ENCODE measurements at regions not wholly inside any gene's neighbourhood (a gene's known extent, or its start where the extent isn't known, plus 50 kb on each side); places are given as distances from the start of the nearest gene placed in this dataset.
"Not testable (repeated sequence)": the region's sequence is repeated elsewhere in the genome, so short reads cannot be mapped to it uniquely, and the experiment has no call there.

DNA sequence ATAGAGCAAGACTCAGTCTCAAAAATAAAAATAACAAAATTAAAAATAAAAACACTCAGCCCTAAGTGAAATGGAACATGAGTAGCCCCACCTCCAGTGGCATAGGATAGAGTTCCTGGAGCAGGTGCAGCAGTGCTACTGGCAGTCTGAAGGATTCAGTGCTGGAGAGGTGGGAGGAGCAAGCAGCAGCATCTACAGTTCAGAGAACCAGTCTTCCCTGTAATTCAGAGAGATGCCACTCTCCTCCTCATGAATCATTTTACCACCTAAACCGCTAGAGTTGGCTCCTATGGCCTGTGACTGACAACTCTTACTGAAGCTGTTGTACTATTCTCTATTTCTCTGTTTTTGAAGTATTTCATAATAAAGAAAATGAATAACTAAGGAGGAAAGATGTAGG is 56.0 kb upstream of the SMURF2 start:
- H3K9me3 ChIP-seq: no peaks in the 10 kb centered on the region
- ATAC-seq (no peak), DNase-seq (no peak)
- no peaks in the 10 kb centered on the region for H3K36me3 ChIP-seq
- no peaks in the 10 kb centered on the region for H3K27me3 ChIP-seq
- 92 to 93% methylated on average over 1 of the region's 1 CpG for WGBS, 2 donors
- intact Hi-C loops (cut with DNase I): loop anchor here in 1 of 10 donors (10.0 kb wide), 1 partner anchor 57 kb away; no protein-coding TSS in a partner anchor
- no peak overlapping the region for H3K4me3 ChIP-seq
- no peak overlapping the region for H3K27ac ChIP-seq
- TF ChIP-seq, protein P1, sequence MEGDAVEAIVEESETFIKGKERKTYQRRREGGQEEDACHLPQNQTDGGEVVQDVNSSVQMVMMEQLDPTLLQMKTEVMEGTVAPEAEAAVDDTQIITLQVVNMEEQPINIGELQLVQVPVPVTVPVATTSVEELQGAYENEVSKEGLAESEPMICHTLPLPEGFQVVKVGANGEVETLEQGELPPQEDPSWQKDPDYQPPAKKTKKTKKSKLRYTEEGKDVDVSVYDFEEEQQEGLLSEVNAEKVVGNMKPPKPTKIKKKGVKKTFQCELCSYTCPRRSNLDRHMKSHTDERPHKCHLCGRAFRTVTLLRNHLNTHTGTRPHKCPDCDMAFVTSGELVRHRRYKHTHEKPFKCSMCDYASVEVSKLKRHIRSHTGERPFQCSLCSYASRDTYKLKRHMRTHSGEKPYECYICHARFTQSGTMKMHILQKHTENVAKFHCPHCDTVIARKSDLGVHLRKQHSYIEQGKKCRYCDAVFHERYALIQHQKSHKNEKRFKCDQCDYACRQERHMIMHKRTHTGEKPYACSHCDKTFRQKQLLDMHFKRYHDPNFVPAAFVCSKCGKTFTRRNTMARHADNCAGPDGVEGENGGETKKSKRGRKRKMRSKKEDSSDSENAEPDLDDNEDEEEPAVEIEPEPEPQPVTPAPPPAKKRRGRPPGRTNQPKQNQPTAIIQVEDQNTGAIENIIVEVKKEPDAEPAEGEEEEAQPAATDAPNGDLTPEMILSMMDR (IDR thresholded peaks at IDR 0.05): no peak
- H3K4me1 ChIP-seq: peaks cover 0 to 16% (median 4%) of the 10 kb centered on the region in 9 donors

DNA sequence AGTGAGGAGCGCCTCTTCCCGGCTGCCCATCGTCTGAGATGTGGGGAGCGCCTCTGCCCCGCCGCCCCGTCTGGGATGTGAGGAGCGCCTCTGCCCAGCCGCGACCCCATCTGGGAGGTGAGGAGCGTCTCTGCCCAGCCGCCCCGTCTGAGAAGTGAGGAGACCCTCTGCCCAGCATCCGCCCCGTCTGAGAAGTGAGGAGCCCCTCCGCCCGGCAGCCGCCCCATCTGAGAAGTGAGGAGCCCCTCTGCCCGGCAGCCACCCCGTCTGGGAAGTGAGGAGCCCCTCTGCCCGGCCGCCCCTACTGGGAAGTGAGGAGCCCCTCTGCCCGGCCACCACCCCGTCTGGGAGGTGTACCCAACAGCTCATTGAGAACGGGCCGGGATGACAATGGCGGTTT is 54.4 kb upstream of the SMURF2 start:
- intact Hi-C loops (cut with DNase I): loop anchor here in 1 of 10 donors (10.0 kb wide), 1 partner anchor 58 kb away; no protein-coding TSS in a partner anchor
- H3K4me3 ChIP-seq, H3K36me3 ChIP-seq, H3K27ac ChIP-seq, ATAC-seq, H3K27me3 ChIP-seq, DNase-seq, H3K9me3 ChIP-seq: not testable (repeated sequence)
- WGBS, 2 donors: 97% methylated on average over 19 to 23 of the region's 27 CpGs
- peaks cover 0 to 20% (median 5%) of the 10 kb centered on the region in 9 donors for H3K4me1 ChIP-seq

DNA sequence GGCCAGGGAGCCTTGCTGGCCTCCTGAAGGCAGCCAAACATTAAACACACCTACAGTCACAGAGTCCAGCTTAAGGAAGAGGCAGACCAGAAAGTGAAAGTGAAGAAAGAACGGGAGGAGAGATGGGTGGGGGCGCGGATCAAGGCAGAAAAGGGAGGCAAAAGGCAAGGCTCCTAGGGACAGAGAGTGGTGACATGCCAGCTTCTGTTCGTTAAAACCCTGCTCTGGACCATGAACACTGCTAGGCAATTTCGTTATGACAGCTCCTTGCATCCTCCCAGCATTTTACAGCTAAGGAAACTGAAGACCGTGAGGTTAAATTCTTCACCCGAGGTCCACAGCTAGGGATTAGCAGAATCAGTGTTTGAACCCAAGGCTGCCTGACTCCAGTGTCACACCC is 51.7 kb upstream of the SMURF2 start:
- H3K36me3 ChIP-seq, DNase-seq, H3K27me3 ChIP-seq, H3K9me3 ChIP-seq: not testable (repeated sequence)
- ATAC-seq: peak in 5 of 8 donors; percentile 20 to 61 (median 46)
- peaks cover 2 to 29% (median 11%) of the 10 kb centered on the region in 9 donors for H3K4me1 ChIP-seq
- WGBS, 2 donors: 54 to 56% methylated on average over 7 of the region's 7 CpGs
- H3K4me3 ChIP-seq: peak overlapping the region in 9 of 10 donors; percentile 1 to 43 (median 30)
- intact Hi-C loops (cut with DNase I): loop anchor here in 1 of 10 donors (10.0 kb wide), 1 partner anchor 61 kb away; no protein-coding TSS in a partner anchor
- H3K27ac ChIP-seq: peak overlapping the region in 2 of 10 donors; percentile 46 to 51

DNA sequence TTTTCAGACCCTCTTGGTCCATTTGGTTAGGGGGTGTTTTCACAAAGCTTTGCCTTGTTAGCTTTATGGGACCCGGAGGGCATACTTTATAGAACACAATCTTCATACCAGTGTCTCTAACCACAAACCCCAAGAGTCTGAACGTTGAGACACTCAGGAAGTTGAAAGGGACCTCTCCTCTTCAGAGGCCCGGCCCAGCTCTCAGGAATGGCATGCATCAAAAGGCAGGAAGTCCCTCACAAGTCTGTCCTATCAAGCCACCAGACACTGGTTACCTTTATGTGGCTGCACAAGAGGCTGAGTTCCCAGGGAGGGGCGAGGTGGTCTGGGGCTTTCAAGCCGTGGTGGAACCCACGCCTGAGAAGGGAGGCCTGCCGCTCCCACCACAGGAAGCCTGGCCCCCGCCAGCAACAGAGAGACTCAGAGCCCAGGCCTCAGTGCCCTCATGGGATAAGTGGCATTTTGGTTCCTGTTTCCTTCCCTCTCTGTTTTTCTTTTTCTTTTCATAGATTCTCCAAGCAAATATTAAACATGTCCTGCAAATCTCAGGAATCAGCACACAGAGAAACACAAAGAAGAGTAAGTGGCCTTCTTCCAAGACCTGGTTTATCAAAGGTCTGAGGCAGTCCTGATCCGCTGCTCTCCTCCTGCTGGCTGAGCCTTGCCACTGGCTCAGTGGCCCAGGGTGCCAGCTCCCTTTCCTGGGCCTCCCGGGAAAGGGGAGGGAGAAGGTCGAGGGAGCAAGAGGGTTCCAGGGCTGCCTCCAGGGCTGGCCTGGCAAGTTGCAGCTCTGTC is 50.6 kb upstream of the SMURF2 start:
- 70% methylated on average over 10 of the region's 11 CpGs for WGBS, 2 donors
- H3K36me3 ChIP-seq, DNase-seq, H3K4me3 ChIP-seq, H3K27me3 ChIP-seq, H3K9me3 ChIP-seq: not testable (repeated sequence)
- peak in 2 of 8 donors; percentile 10 to 11 for ATAC-seq
- intact Hi-C loops (cut with DNase I): loop anchor here in 1 of 10 donors (10.0 kb wide), 1 partner anchor 62 kb away; no protein-coding TSS in a partner anchor
- Histone ChIP-seq H3K27ac (peak overlapping the region in 2 of 10 donors; percentile 36 to 46), H3K4me1 (peaks cover 3 to 39% (median 18%) of the 10 kb centered on the region in 9 donors)

Small RNAs in the stretch of these regions (microRNA-seq; reads per million reads assigned to microRNA genes)
- 0 reads per million in 2 donors for gene MIR6080
